ENCODE measurements at regions not wholly inside any gene's neighbourhood (a gene's known extent, or its start where the extent isn't known, plus 50 kb on each side); places are given as distances from the start of the nearest gene placed in this dataset.

DNA sequence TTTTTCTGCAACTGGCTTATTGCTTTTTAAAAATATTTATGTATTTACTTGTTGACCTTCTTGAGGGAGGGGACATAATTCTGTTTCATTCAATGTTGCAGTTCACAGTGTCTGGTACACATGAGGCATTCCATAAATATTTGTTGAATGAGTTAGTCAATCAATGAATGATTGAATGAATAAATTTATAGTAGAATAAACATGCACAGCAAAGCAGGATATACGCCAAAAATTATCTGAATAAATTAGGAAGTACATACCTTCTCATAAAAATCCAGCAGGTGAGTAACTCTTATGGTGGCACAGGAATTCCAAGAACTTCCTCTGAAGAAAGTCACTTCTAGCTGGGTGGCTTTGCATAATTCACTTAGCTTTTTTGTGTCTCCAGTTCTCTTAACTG is 469.4 kb upstream of the ATP11B start:
- TF ChIP-seq, protein P1, sequence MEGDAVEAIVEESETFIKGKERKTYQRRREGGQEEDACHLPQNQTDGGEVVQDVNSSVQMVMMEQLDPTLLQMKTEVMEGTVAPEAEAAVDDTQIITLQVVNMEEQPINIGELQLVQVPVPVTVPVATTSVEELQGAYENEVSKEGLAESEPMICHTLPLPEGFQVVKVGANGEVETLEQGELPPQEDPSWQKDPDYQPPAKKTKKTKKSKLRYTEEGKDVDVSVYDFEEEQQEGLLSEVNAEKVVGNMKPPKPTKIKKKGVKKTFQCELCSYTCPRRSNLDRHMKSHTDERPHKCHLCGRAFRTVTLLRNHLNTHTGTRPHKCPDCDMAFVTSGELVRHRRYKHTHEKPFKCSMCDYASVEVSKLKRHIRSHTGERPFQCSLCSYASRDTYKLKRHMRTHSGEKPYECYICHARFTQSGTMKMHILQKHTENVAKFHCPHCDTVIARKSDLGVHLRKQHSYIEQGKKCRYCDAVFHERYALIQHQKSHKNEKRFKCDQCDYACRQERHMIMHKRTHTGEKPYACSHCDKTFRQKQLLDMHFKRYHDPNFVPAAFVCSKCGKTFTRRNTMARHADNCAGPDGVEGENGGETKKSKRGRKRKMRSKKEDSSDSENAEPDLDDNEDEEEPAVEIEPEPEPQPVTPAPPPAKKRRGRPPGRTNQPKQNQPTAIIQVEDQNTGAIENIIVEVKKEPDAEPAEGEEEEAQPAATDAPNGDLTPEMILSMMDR (IDR thresholded peaks at IDR 0.05) = no peak
- TF ChIP-seq POLR2A (IDR thresholded peaks at IDR 0.05) (no peak), POLR2AphosphoS5 (IDR thresholded peaks at IDR 0.05; ENCODE audit: insufficient read depth in 1 of 2, low read depth in 1 of 2) (no peak)

All from vagina (tissue), 2 donors.